ENCODE measurements at regions not wholly inside any gene's neighbourhood (a gene's known extent, or its start where the extent isn't known, plus 50 kb on each side); places are given as distances from the start of the nearest gene placed in this dataset.

DNA sequence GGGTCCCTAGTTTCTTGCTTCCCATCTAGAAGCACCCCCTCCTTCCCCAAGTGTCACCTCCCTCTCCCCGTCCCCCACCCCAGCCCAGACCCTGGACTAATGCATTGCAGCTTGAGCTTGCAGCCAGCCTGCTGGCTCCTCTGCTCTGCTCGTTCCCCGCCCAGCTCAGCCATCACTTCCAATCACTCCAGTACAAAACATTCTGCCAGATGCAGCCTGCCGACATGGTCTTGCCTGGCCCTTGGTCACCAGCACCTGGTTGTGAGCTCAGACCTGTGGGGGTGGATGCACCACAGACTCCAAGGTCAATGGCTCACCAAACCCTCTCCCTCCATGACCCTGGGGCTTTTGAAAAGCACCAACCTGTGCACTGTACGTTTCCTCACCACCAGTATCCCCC lies 172.9 kb upstream of the SMIM23 start:
- peaks cover 20% of the 10 kb centered on the region for H3K27me3 ChIP-seq
- Mint-ChIP-seq H3K27ac (no peak overlapping the region), H3K9me3 (peaks cover 4% of the 10 kb centered on the region), H3K4me3 (no peak overlapping the region), H3K36me3 (no peaks in the 10 kb centered on the region), H3K4me1 (peaks cover 44% of the 10 kb centered on the region), H3K27me3 (ENCODE audit: insufficient read depth, low read depth) (peaks cover 15% of the 10 kb centered on the region)
- peaks cover 14% of the 10 kb centered on the region for H3K4me1 ChIP-seq
- peaks cover 6% of the 10 kb centered on the region for H3F3A ChIP-seq (ENCODE audit: low read depth)
- TF ChIP-seq EZH2phosphoT487 (IDR thresholded peaks at IDR 0.05) (no peak), EZH2 (IDR thresholded peaks at IDR 0.05) (no peak)
- TF ChIP-seq, protein P1, sequence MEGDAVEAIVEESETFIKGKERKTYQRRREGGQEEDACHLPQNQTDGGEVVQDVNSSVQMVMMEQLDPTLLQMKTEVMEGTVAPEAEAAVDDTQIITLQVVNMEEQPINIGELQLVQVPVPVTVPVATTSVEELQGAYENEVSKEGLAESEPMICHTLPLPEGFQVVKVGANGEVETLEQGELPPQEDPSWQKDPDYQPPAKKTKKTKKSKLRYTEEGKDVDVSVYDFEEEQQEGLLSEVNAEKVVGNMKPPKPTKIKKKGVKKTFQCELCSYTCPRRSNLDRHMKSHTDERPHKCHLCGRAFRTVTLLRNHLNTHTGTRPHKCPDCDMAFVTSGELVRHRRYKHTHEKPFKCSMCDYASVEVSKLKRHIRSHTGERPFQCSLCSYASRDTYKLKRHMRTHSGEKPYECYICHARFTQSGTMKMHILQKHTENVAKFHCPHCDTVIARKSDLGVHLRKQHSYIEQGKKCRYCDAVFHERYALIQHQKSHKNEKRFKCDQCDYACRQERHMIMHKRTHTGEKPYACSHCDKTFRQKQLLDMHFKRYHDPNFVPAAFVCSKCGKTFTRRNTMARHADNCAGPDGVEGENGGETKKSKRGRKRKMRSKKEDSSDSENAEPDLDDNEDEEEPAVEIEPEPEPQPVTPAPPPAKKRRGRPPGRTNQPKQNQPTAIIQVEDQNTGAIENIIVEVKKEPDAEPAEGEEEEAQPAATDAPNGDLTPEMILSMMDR (IDR thresholded peaks at IDR 0.05), result no peak
- no peak overlapping the region for H2AFZ ChIP-seq (replicated peaks)
- H3K4me3 ChIP-seq, result no peak overlapping the region
- no peaks in the 10 kb centered on the region for H3K36me3 ChIP-seq
- H4K20me1 ChIP-seq (ENCODE audit: low read depth), result no peaks in the 10 kb centered on the region
- H3K79me2 ChIP-seq (ENCODE audit: low read depth), result no peaks in the 10 kb centered on the region
- no peak overlapping the region for H3K27ac ChIP-seq
- no peak overlapping the region for H3K4me2 ChIP-seq
- no peak for DNase-seq (ENCODE audit: low spot score)
- no peak overlapping the region for H3K9ac ChIP-seq
- peaks cover 2% of the 10 kb centered on the region for H3K9me3 ChIP-seq (ENCODE audit: low read depth)

DNA sequence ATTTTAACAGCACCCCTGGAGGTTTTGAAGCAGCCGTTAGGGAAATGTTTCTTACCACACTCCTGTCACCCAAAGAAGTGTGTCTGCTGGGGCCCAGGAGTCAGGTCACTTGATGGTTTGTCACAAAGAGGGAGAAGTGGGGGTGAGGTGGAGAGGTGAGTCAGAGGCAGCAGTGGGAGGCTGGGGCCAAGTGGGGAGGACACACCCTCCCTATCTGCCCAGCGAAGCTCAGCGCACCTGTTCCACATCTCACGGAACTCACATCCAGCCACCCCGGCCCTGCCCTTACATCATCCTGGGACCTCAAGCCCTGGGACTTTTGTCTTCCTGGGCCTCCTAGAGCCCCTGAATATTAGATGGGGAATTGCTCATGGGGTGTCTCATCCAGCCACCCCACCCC lies 171.1 kb upstream of the SMIM23 start:
- peaks cover 19% of the 10 kb centered on the region for H3K27me3 Mint-ChIP-seq (ENCODE audit: insufficient read depth, low read depth)
- no peaks in the 10 kb centered on the region for H3K9me3 Mint-ChIP-seq
- TF ChIP-seq EZH2 (IDR thresholded peaks at IDR 0.05) (no peak), EZH2phosphoT487 (IDR thresholded peaks at IDR 0.05) (no peak)
- TF ChIP-seq, protein P1 (IDR thresholded peaks at IDR 0.05), result no peak
- H3K36me3 Mint-ChIP-seq, result no peaks in the 10 kb centered on the region
- no peaks in the 10 kb centered on the region for H3K36me3 ChIP-seq
- peaks cover 14% of the 10 kb centered on the region for H3K4me1 ChIP-seq
- H3K4me3 ChIP-seq, result no peak overlapping the region
- H3K9me3 ChIP-seq (ENCODE audit: low read depth), result no peaks in the 10 kb centered on the region
- H4K20me1 ChIP-seq (ENCODE audit: low read depth), result no peaks in the 10 kb centered on the region
- peaks cover 46% of the 10 kb centered on the region for H3K4me1 Mint-ChIP-seq
- no peaks in the 10 kb centered on the region for H3K79me2 ChIP-seq (ENCODE audit: low read depth)
- H3K27ac Mint-ChIP-seq, result no peak overlapping the region
- no peak overlapping the region for H3K4me3 Mint-ChIP-seq
- no peak overlapping the region for H3K4me2 ChIP-seq
- no peak overlapping the region for H2AFZ ChIP-seq (replicated peaks)
- H3K27me3 ChIP-seq, result peaks cover 34% of the 10 kb centered on the region
- no peak for DNase-seq (ENCODE audit: low spot score)
- no peak overlapping the region for H3K9ac ChIP-seq
- no peak overlapping the region for H3K27ac ChIP-seq
- peaks cover 6% of the 10 kb centered on the region for H3F3A ChIP-seq (ENCODE audit: low read depth)

DNA sequence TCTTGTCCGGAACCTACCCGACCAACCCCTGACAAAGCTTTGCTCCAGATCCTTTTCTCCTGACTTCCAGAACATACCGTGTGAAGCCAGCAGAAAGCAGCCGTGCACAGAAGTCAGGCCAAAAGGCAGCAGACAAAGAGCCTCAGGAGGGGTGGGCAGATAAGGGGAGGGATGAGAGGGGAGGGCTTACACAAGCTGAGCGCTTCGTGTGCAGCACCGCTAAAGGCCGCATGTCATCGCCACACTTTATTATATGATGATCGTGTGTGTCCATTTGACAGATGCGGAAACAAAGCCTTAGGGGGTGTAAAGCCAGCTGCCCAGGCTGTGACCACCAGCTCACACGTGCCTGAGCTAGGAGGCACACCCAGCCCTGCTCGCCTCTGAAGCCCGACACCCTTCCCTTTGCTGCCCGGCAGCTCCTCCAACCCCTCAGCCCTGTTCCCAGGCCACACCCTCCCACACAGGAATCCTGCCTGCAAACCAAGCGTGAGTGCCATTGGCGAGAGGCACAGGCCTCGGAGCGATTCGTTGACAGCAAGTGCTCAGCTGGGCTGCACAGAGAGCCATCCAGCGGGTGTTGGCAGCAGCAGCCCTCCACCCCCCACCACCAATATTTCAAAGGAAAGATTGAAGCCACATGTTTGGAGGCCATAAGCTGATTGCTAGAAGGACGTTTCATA lies 170.5 kb upstream of the SMIM23 start:
- H3K27ac Mint-ChIP-seq, result peak overlapping the region; percentile 72

More for the DNA sequence above, 170.5 kb upstream of the SMIM23 start:
- H3F3A ChIP-seq (ENCODE audit: low read depth), result peaks cover 6% of the 10 kb centered on the region
- Mint-ChIP-seq H3K9me3 (no peaks in the 10 kb centered on the region), H3K27me3 (ENCODE audit: insufficient read depth, low read depth) (peaks cover 20% of the 10 kb centered on the region), H3K36me3 (no peaks in the 10 kb centered on the region), H3K4me1 (peaks cover 49% of the 10 kb centered on the region), H3K4me3 (peak overlapping the region; percentile 48)
- H2AFZ ChIP-seq (replicated peaks), result no peak overlapping the region
- DNase-seq (ENCODE audit: low spot score), result peak; percentile 77
- TF ChIP-seq EZH2 (IDR thresholded peaks at IDR 0.05) (no peak), EZH2phosphoT487 (IDR thresholded peaks at IDR 0.05) (no peak)
- TF ChIP-seq, protein P1 (IDR thresholded peaks at IDR 0.05), result no peak
- H3K4me2 ChIP-seq, result peak overlapping the region; percentile 59
- peaks cover 40% of the 10 kb centered on the region for H3K27me3 ChIP-seq
- H3K9ac ChIP-seq, result no peak overlapping the region
- no peak overlapping the region for H3K4me3 ChIP-seq
- H3K27ac ChIP-seq, result no peak overlapping the region
- H3K9me3 ChIP-seq (ENCODE audit: low read depth), result no peaks in the 10 kb centered on the region
- no peaks in the 10 kb centered on the region for H4K20me1 ChIP-seq (ENCODE audit: low read depth)
- no peaks in the 10 kb centered on the region for H3K36me3 ChIP-seq
- H3K4me1 ChIP-seq, result peaks cover 14% of the 10 kb centered on the region
- no peaks in the 10 kb centered on the region for H3K79me2 ChIP-seq (ENCODE audit: low read depth)

Measured in neural progenitor cell (in vitro differentiated cells).